IMR-90 (cell line): ENCODE measurements at regions not wholly inside any gene's neighbourhood (a gene's known extent, or its start where the extent isn't known, plus 50 kb on each side); places are given as distances from the start of the nearest gene placed in this dataset.

Experiments used
- ATAC-seq: fragments of 200-7000 bp; cut with Tn5 transposase; 2 replicates; pipeline ENCODE4 v1.9.1; 2020; ENCODE audit warnings: low read depth, mild to moderate bottlenecking, moderate library complexity
- BruUV-seq: library from RNA; stranded (reverse); fragments of 400-500 nt; replicated peaks from 2 replicates; lab custom pipeline; 2021; lab: Mats Ljungman, UMichigan
- CTCF ChIA-PET: fragments of 300-600 bp; formaldehyde crosslinking; extraction: SDS; loops from one replicate; lab custom pipeline; 2021; ENCODE audit warnings: antibody characterized with exemption; lab: Yijun Ruan, JAX
- POLR2A ChIA-PET: fragments of 300-600 bp; sonication (Branson Sonifier 250); formaldehyde crosslinking; loops from one replicate; lab custom pipeline; 2022; ENCODE audit warnings: antibody characterized with exemption; ENCODE audit not compliant: unreplicated experiment; lab: Charles Lee
- DNase-seq: peaks from one replicate; pipeline ENCODE4 v3.0.0; 2013
- H2AFZ ChIP-seq: replicated peaks from 2 replicates; pipeline ENCODE3; 2013; ENCODE audit warnings: low read length, mild to moderate bottlenecking; ENCODE audit not compliant: poor library complexity
- H2AK5ac ChIP-seq: 2 replicates; pipeline ENCODE4 v1.6.1; 2013; ENCODE audit warnings: low read depth, low read length, inconsistent platforms
- H2AK9ac ChIP-seq: replicated peaks from 2 replicates; pipeline ENCODE3; 2013; ENCODE audit warnings: mild to moderate bottlenecking, low read depth, low read length, moderate library complexity; ENCODE audit not compliant: poor library complexity
- H2BK120ac ChIP-seq: 2 replicates; pipeline ENCODE4 v1.6.1; 2013; ENCODE audit warnings: low read depth, low read length, inconsistent platforms
- H2BK15ac ChIP-seq: 3 replicates; pipeline ENCODE4 v1.6.1; 2013; ENCODE audit warnings: low read depth, low read length, inconsistent platforms
- H2BK20ac ChIP-seq: 2 replicates; pipeline ENCODE4 v1.6.1; 2013; ENCODE audit warnings: low read depth, mild to moderate bottlenecking, inconsistent platforms, low read length, moderate library complexity
- H2BK5ac ChIP-seq: 2 replicates; pipeline ENCODE4 v1.6.1; 2013; ENCODE audit warnings: mild to moderate bottlenecking, low read depth, low read length, inconsistent platforms; ENCODE audit not compliant: poor library complexity, severe bottlenecking
- H3K14ac ChIP-seq: replicated peaks from 2 replicates; pipeline ENCODE4 v1.6.1; 2013; ENCODE audit warnings: low read depth, low read length, inconsistent platforms
- H3K18ac ChIP-seq: 2 replicates; pipeline ENCODE4 v1.6.1; 2013; ENCODE audit warnings: low read depth, low read length, control low read depth
- H3K23ac ChIP-seq: 2 replicates; pipeline ENCODE4 v1.6.1; 2013; ENCODE audit warnings: low read depth, low read length, inconsistent platforms
- H3K27ac ChIP-seq: 2 replicates; pipeline ENCODE4 v1.5.1; 2013; ENCODE audit warnings: mild to moderate bottlenecking, control low read depth, low read length; ENCODE audit not compliant: insufficient read depth
- H3K27me3 ChIP-seq: 2 replicates; pipeline ENCODE4 v1.6.1; 2013; ENCODE audit warnings: low read length; ENCODE audit not compliant: control insufficient read depth, insufficient read depth
- H3K36me3 ChIP-seq: 2 replicates; pipeline ENCODE4 v1.6.1; 2013; ENCODE audit warnings: low read length, mixed read lengths; ENCODE audit not compliant: control insufficient read depth, insufficient read depth
- H3K4ac ChIP-seq: 2 replicates; pipeline ENCODE4 v1.6.1; 2013; ENCODE audit warnings: low read depth, low read length, inconsistent platforms
- H3K4me1 ChIP-seq: 2 replicates; pipeline ENCODE4 v1.6.1; 2013; ENCODE audit warnings: low read length, mixed read lengths; ENCODE audit not compliant: control insufficient read depth, insufficient read depth
- H3K4me2 ChIP-seq: 2 replicates; pipeline ENCODE4 v1.6.1; 2013; ENCODE audit warnings: low read depth, mild to moderate bottlenecking, control low read depth, low read length, moderate library complexity
- H3K4me3 ChIP-seq: 2 replicates; pipeline ENCODE4 v1.5.1; 2013; ENCODE audit warnings: low read depth, mild to moderate bottlenecking, control low read depth, low read length, moderate library complexity; ENCODE audit not compliant: insufficient read depth
- H3K56ac ChIP-seq: 2 replicates; pipeline ENCODE4 v1.6.1; 2013; ENCODE audit warnings: low read length, inconsistent platforms; ENCODE audit not compliant: insufficient read depth; ENCODE audit errors: extremely low read depth
- H3K79me1 ChIP-seq, 2 experiments: 2 replicates each; pipeline ENCODE4 v1.6.1; 2013; ENCODE audit warnings: low read length in 2 of 2, inconsistent platforms in 1 of 2, low read depth in 1 of 2
- H3K9ac ChIP-seq: 2 replicates; pipeline ENCODE4 v1.6.1; 2013; ENCODE audit warnings: low read depth, low read length, control low read depth
- H3K9me1 ChIP-seq: 2 replicates; pipeline ENCODE4 v1.6.1; 2013; ENCODE audit warnings: low read length, inconsistent platforms; ENCODE audit not compliant: insufficient read depth
- H3K9me3 ChIP-seq: 2 replicates; pipeline ENCODE4 v1.6.1; 2013; ENCODE audit warnings: low read length; ENCODE audit not compliant: control insufficient read depth, insufficient read depth
- H4K20me1 ChIP-seq: 2 replicates; pipeline ENCODE4 v1.6.1; 2013; ENCODE audit warnings: low read length, inconsistent platforms; ENCODE audit not compliant: insufficient read depth
- H4K5ac ChIP-seq: 2 replicates; pipeline ENCODE4 v1.6.1; 2013; ENCODE audit warnings: mild to moderate bottlenecking, low read depth, low read length, control low read depth
- H4K8ac ChIP-seq, 2 experiments: 2 replicates each; pipeline ENCODE4 v1.6.1; 2013; ENCODE audit warnings: low read depth in 2 of 2, low read length in 2 of 2, control low read depth in 1 of 2, inconsistent platforms in 1 of 2
- H4K91ac ChIP-seq: 2 replicates; pipeline ENCODE4 v1.6.1; 2013; ENCODE audit warnings: low read depth, low read length, inconsistent platforms; ENCODE audit not compliant: insufficient read depth
- BHLHE40 ChIP-seq: fragments of 150-350 bp; IDR thresholded peaks from 2 replicates; pipeline ENCODE4 v1.6.1; 2016; ENCODE audit warnings: mild to moderate bottlenecking, low read depth, low read length
- CHD1 ChIP-seq: IDR thresholded peaks from 2 replicates; pipeline ENCODE4 v1.6.1; 2012; ENCODE audit warnings: low read depth, low read length, improper control_type of control experiment
- FOS ChIP-seq: fragments of 150-350 bp; IDR thresholded peaks from 2 replicates; pipeline ENCODE4 v1.6.1; 2016; ENCODE audit warnings: low read depth, low read length
- MAZ ChIP-seq: IDR thresholded peaks from 2 replicates; pipeline ENCODE4 v1.6.1; 2012; ENCODE audit warnings: low read depth, mild to moderate bottlenecking, low read length, improper control_type of control experiment, moderate library complexity, borderline replicate concordance
- MXI1 ChIP-seq: IDR thresholded peaks from 2 replicates; pipeline ENCODE4 v1.6.1; 2012; ENCODE audit warnings: low read depth, mild to moderate bottlenecking, low read length, moderate library complexity, borderline replicate concordance
- NFE2L2 ChIP-seq: fragments of 150-350 bp; IDR thresholded peaks from 2 replicates; pipeline ENCODE4 v1.6.1; 2016; ENCODE audit warnings: low read depth, mild to moderate bottlenecking, low read length
- POLR2A ChIP-seq: IDR thresholded peaks from 2 replicates; pipeline ENCODE4 v1.6.1; 2012; ENCODE audit warnings: mild to moderate bottlenecking, low read depth, low read length
- WGBS, 2 experiments: methylation state at CpG; one replicate each; pipeline versions ENCODE4 v1.1.5 to v1.1.7; 2013; ENCODE audit warnings: missing lambda C conversion rate in 2 of 2; ENCODE audit not compliant: insufficient read length in 1 of 2; ENCODE audit errors: extremely low coverage in 2 of 2; 5-methylcytosine and 5-hydroxymethylcytosine counted together
- dilution Hi-C: fragments of 300-500 bp; cut with HindIII; formaldehyde crosslinking; loops from one replicate; pipeline ENCODE4 v1.14.3; 2018; ENCODE audit warnings: low sequenced_read_pairs; ENCODE audit not compliant: unreplicated experiment
- in situ Hi-C: fragments of 300-500 bp; cut with MboI; formaldehyde crosslinking; loops from 3 replicates; pipeline ENCODE4 v1.14.3; 2019; ENCODE audit warnings: low sequenced_read_pairs, inconsistent platforms, mixed read lengths
- intact Hi-C: fragments of 100-400 bp; cut with micrococcal nuclease; formaldehyde crosslinking; loops from 2 replicates; pipeline ENCODE4 v1.10.0; 2022

DNA sequence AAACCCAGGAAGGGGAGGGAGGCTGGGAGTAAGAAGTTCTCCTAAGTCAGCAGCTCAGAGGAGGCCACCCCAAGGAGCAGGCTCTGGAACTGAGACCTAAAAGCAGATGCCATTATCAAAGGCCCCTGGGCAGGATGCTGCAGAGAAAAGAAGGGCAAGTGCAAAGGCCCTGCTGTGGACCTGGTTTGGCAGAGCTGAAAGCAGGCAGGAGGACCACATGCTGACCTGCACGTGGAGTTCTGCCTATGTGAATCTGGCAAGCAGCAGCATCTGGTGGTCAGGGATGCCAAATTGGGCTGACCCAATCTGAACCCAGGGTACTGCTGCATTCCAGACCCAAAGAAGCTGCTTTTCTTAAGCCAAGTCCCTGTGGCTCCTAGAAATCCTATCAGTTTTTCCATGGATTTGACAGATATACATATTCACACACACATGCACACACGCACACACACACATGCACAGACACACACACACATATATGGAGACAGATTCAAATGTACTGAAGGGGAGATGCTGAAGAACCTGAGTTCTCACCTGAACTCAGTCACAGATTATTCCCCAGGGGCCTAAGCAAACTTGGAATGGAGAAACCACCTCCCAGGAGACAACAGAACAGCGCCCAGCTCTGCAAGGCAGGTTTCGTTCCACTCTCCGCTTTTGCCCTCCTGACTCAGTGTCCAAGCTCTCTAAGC is 119.9 kb downstream of the FOXA2 start:
- Histone ChIP-seq H4K5ac (no peak overlapping the region), H3K23ac (no peak overlapping the region), H2BK120ac (no peak overlapping the region), H4K20me1 (no peaks in the 10 kb centered on the region), H3K4me3 (no peak overlapping the region), H2BK5ac (no peak overlapping the region), H3K36me3 (no peaks in the 10 kb centered on the region), H3K9ac (no peak overlapping the region), H3K9me1 (no peaks in the 10 kb centered on the region), H3K4me2 (no peak overlapping the region), H4K8ac (no peak overlapping the region), H3K27me3 (no peaks in the 10 kb centered on the region), H4K91ac (no peak overlapping the region), H3K14ac (no peak overlapping the region), H3K27ac (no peak overlapping the region), H3K18ac (no peak overlapping the region), H3K4me1 (no peaks in the 10 kb centered on the region), H2BK15ac (no peak overlapping the region), H3K79me1 (no peaks in the 10 kb centered on the region), H3K9me3 (no peaks in the 10 kb centered on the region), H2BK20ac (no peak overlapping the region), H2AK9ac (no peak overlapping the region), H2AK5ac (no peak overlapping the region), H3K56ac (no peak overlapping the region), H2AFZ (no peak overlapping the region), H3K4ac (no peak overlapping the region)
- ChIA-PET CTCF (no interaction called here), POLR2A (no interaction called here)
- no peak for ATAC-seq
- DNase-seq, result no peak
- TF ChIP-seq NFE2L2, result no peak
- no peak for TF ChIP-seq MXI1
- no peak for TF ChIP-seq MAZ
- TF ChIP-seq BHLHE40, result no peak
- TF ChIP-seq FOS, result no peak
- no peak for TF ChIP-seq CHD1
- TF ChIP-seq POLR2A, result no peak
- dilution Hi-C loops, result no loop called here
- in situ Hi-C loops, result no loop called here
- no CpG with 5 or more reads among the region's 5 CpGs for WGBS, 2 experiments
- intact Hi-C loops, result no loop called here
- BruUV-seq, result no TSS peak
